ENCODE measurements at regions not wholly inside any gene's neighbourhood (a gene's known extent, or its start where the extent isn't known, plus 50 kb on each side); places are given as distances from the start of the nearest gene placed in this dataset.

DNA sequence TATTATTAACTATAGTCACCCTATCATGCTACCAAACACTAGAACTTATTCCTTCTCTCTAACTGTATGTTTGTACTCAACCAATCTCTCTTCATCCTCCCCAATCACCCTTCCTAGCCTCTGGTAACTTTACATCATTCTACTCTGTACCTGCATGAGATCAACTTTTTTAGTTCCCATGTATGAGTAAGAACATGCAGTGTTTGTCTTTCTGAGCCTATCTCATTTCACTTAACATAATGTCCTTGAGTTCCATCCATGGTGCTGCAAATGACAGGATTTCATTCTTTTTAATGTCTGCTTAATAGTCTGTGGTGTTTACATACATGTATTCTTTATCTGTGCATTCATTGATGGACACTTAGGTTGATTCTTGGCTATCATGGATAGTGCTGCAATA is 108.9 kb upstream of the RFX8 start:
- TF ChIP-seq, protein P1, sequence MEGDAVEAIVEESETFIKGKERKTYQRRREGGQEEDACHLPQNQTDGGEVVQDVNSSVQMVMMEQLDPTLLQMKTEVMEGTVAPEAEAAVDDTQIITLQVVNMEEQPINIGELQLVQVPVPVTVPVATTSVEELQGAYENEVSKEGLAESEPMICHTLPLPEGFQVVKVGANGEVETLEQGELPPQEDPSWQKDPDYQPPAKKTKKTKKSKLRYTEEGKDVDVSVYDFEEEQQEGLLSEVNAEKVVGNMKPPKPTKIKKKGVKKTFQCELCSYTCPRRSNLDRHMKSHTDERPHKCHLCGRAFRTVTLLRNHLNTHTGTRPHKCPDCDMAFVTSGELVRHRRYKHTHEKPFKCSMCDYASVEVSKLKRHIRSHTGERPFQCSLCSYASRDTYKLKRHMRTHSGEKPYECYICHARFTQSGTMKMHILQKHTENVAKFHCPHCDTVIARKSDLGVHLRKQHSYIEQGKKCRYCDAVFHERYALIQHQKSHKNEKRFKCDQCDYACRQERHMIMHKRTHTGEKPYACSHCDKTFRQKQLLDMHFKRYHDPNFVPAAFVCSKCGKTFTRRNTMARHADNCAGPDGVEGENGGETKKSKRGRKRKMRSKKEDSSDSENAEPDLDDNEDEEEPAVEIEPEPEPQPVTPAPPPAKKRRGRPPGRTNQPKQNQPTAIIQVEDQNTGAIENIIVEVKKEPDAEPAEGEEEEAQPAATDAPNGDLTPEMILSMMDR (IDR thresholded peaks at IDR 0.05): no peak
- TF ChIP-seq POLR2AphosphoS5 (IDR thresholded peaks at IDR 0.05): no peak
